ENCODE measurements at regions not wholly inside any gene's neighbourhood (a gene's known extent, or its start where the extent isn't known, plus 50 kb on each side); places are given as distances from the start of the nearest gene placed in this dataset.

- Histone ChIP-seq H3K9me3 (ENCODE audit: insufficient read depth, low read length, severe bottlenecking) (no peaks in the 10 kb centered on the region), H3K4me2 (ENCODE audit: insufficient read depth, low read length) (no peak overlapping the region), H3K27me3 (ENCODE audit: insufficient read depth, low read length, poor library complexity) (no peaks in the 10 kb centered on the region), H3K9ac (ENCODE audit: low read depth, low read length) (no peak overlapping the region), H4K20me1 (ENCODE audit: insufficient read depth, low read length) (peaks cover 6% of the 10 kb centered on the region; the same call in 1 of the 2 replicates), H3K27ac (ENCODE audit: low read length) (no peak overlapping the region), H3K4me3 (ENCODE audit: low read depth in 1 of 2, low read length in 2 of 2) (no peak overlapping the region), H2AFZ (ENCODE audit: low read depth, low read length) (no peak overlapping the region), H3K4me1 (ENCODE audit: insufficient read depth, low read length) (no peaks in the 10 kb centered on the region), H3K36me3 (ENCODE audit: insufficient read depth, low read length) (no peaks in the 10 kb centered on the region), H3K79me2 (ENCODE audit: insufficient read depth, low read length) (no peaks in the 10 kb centered on the region)
- DNase-seq (no peak), ATAC-seq (ENCODE audit: insufficient read depth, low read depth) (no peak)
- TF ChIP-seq EZH2 (IDR thresholded peaks at IDR 0.05; ENCODE audit: borderline replicate concordance, low read depth, low read length, severe bottlenecking) (no peak), CTCF (IDR thresholded peaks at IDR 0.05; ENCODE audit: borderline replicate concordance, extremely low read depth, low read length, poor library complexity, severe bottlenecking) (no peak)
Observed at GRCh38 chr1:5737081-5737480, 255.1 kb downstream of the NPHP4 start.

- no peak for TF ChIP-seq EZH2 (IDR thresholded peaks at IDR 0.05; ENCODE audit: borderline replicate concordance, low read depth, low read length, severe bottlenecking)
- no peak for TF ChIP-seq CTCF (IDR thresholded peaks at IDR 0.05; ENCODE audit: borderline replicate concordance, extremely low read depth, low read length, poor library complexity, severe bottlenecking)
- no peak for ATAC-seq (ENCODE audit: insufficient read depth, low read depth)
Observed at GRCh38 chr1:5734996-5735395, 257.2 kb downstream of the NPHP4 start.

GRCh38 chr1:5734414-5734813, 257.8 kb downstream of the NPHP4 start:
- no peaks in the 10 kb centered on the region for H3K36me3 ChIP-seq (ENCODE audit: insufficient read depth, low read length)
- H3K9me3 ChIP-seq (ENCODE audit: insufficient read depth, low read length, severe bottlenecking) = no peaks in the 10 kb centered on the region
- ATAC-seq (ENCODE audit: insufficient read depth, low read depth) (no peak), DNase-seq (no peak)
- no peak overlapping the region for H3K27ac ChIP-seq (ENCODE audit: low read length)
- no peaks in the 10 kb centered on the region for H3K79me2 ChIP-seq (ENCODE audit: insufficient read depth, low read length)
- no peak for TF ChIP-seq CTCF (IDR thresholded peaks at IDR 0.05; ENCODE audit: borderline replicate concordance, extremely low read depth, low read length, poor library complexity, severe bottlenecking)
- no peak for TF ChIP-seq EZH2 (IDR thresholded peaks at IDR 0.05; ENCODE audit: borderline replicate concordance, low read depth, low read length, severe bottlenecking)
- H2AFZ ChIP-seq (ENCODE audit: low read depth, low read length) = no peak overlapping the region
- H3K4me3 ChIP-seq (ENCODE audit: low read depth in 1 of 2, low read length in 2 of 2) = no peak overlapping the region
- H3K27me3 ChIP-seq (ENCODE audit: insufficient read depth, low read length, poor library complexity) = peaks cover 3% of the 10 kb centered on the region
- H3K4me1 ChIP-seq (ENCODE audit: insufficient read depth, low read length) = no peaks in the 10 kb centered on the region
- no peak overlapping the region for H3K4me2 ChIP-seq (ENCODE audit: insufficient read depth, low read length)
- H4K20me1 ChIP-seq (ENCODE audit: insufficient read depth, low read length) = no peaks in the 10 kb centered on the region
- no peak overlapping the region for H3K9ac ChIP-seq (ENCODE audit: low read depth, low read length)

More at GRCh38 chr1:5734996-5735395, 257.2 kb downstream of the NPHP4 start:
- Histone ChIP-seq H4K20me1 (ENCODE audit: insufficient read depth, low read length) (no peaks in the 10 kb centered on the region), H2AFZ (ENCODE audit: low read depth, low read length) (no peak overlapping the region), H3K4me3 (ENCODE audit: low read depth in 1 of 2, low read length in 2 of 2) (no peak overlapping the region), H3K36me3 (ENCODE audit: insufficient read depth, low read length) (no peaks in the 10 kb centered on the region), H3K4me2 (ENCODE audit: insufficient read depth, low read length) (no peak overlapping the region), H3K9ac (ENCODE audit: low read depth, low read length) (no peak overlapping the region), H3K9me3 (ENCODE audit: insufficient read depth, low read length, severe bottlenecking) (no peaks in the 10 kb centered on the region), H3K27me3 (ENCODE audit: insufficient read depth, low read length, poor library complexity) (no peaks in the 10 kb centered on the region), H3K27ac (ENCODE audit: low read length) (no peak overlapping the region), H3K79me2 (ENCODE audit: insufficient read depth, low read length) (no peaks in the 10 kb centered on the region), H3K4me1 (ENCODE audit: insufficient read depth, low read length) (no peaks in the 10 kb centered on the region)
- no peak for DNase-seq

- no peak overlapping the region for H3K4me3 ChIP-seq (ENCODE audit: low read depth in 1 of 2, low read length in 2 of 2)
- H3K36me3 ChIP-seq (ENCODE audit: insufficient read depth, low read length) = no peaks in the 10 kb centered on the region
- no peak overlapping the region for H3K9ac ChIP-seq (ENCODE audit: low read depth, low read length)
- no peaks in the 10 kb centered on the region for H3K9me3 ChIP-seq (ENCODE audit: insufficient read depth, low read length, severe bottlenecking)
- H2AFZ ChIP-seq (ENCODE audit: low read depth, low read length) = no peak overlapping the region
- no peaks in the 10 kb centered on the region for H4K20me1 ChIP-seq (ENCODE audit: insufficient read depth, low read length)
- DNase-seq (no peak), ATAC-seq (ENCODE audit: insufficient read depth, low read depth) (no peak)
- H3K4me1 ChIP-seq (ENCODE audit: insufficient read depth, low read length) = no peaks in the 10 kb centered on the region
- no peaks in the 10 kb centered on the region for H3K79me2 ChIP-seq (ENCODE audit: insufficient read depth, low read length)
- TF ChIP-seq CTCF (IDR thresholded peaks at IDR 0.05; ENCODE audit: borderline replicate concordance, extremely low read depth, low read length, poor library complexity, severe bottlenecking) (no peak), EZH2 (IDR thresholded peaks at IDR 0.05; ENCODE audit: borderline replicate concordance, low read depth, low read length, severe bottlenecking) (no peak)
- H3K27me3 ChIP-seq (ENCODE audit: insufficient read depth, low read length, poor library complexity) = peaks cover 3% of the 10 kb centered on the region
- H3K27ac ChIP-seq (ENCODE audit: low read length) = no peak overlapping the region
- H3K4me2 ChIP-seq (ENCODE audit: insufficient read depth, low read length) = no peak overlapping the region
Observed at GRCh38 chr1:5733596-5733995, 258.6 kb downstream of the NPHP4 start.
